T-helper 2 cell treated with Interferon-gamma antibody and Interleukin-4, amounts not matched to agents 5 μg/mL and 100 μg/mL, for 36 hours (primary cell): ENCODE measurements at regions not wholly inside any gene's neighbourhood (a gene's known extent, or its start where the extent isn't known, plus 50 kb on each side); places are given as distances from the start of the nearest gene placed in this dataset.

Source experiments
- DNase-seq: peaks from one replicate; pipeline ENCODE4 v3.0.0; 2021; ENCODE audit warnings: low spot score
- H3K27ac Mint-ChIP-seq: one replicate; pipeline ENCODE4 v1.8.0; 2021; ENCODE audit warnings: mild to moderate bottlenecking, mixed read lengths
- H3K27me3 Mint-ChIP-seq: one replicate; pipeline ENCODE4 v1.8.0; 2021; ENCODE audit warnings: low read depth, mixed read lengths
- H3K36me3 Mint-ChIP-seq: one replicate; pipeline ENCODE4 v1.8.0; 2021; ENCODE audit warnings: low read depth, mixed read lengths
- H3K4me1 Mint-ChIP-seq: one replicate; pipeline ENCODE4 v1.8.0; 2021; ENCODE audit warnings: low read depth, mixed read lengths
- H3K4me3 Mint-ChIP-seq: one replicate; pipeline ENCODE4 v1.8.0; 2022; ENCODE audit warnings: mild to moderate bottlenecking, moderate library complexity, mixed read lengths
- H3K9me3 Mint-ChIP-seq: one replicate; pipeline ENCODE4 v1.8.0; 2021; ENCODE audit warnings: mixed read lengths

DNA sequence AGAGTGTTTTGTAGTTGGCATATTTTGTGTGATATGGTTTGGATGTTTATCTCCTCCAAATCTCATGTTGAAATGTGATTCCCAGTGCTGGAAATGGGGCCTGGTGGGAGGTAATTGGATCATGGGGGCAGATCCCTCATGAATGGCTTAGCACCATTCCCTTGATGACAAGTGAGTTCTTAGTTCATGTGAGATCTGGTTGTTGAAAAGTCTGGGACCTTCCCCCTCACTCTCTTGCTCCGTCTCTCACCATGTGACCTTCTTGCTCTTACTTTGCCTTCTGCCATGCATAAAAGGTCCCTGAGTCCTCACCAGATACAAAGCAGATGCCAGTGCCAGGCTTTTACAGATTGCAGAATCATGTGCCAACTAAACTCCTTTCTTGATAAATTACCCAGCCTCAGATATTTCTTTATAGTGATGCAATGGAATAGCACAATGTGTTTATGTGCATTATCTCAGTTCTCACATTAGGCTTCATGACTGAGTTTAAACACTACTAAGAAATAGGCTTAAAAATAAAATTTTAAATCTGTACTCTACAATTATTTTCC is 1348.8 kb downstream of the STIM2 start:
- no peak overlapping the region for H3K27ac Mint-ChIP-seq
- no peaks in the 10 kb centered on the region for H3K27me3 Mint-ChIP-seq
- no peak overlapping the region for H3K4me3 Mint-ChIP-seq
- H3K9me3 Mint-ChIP-seq = peaks cover 35% of the 10 kb centered on the region
- no peaks in the 10 kb centered on the region for H3K36me3 Mint-ChIP-seq
- no peak for DNase-seq
- H3K4me1 Mint-ChIP-seq = no peaks in the 10 kb centered on the region

DNA sequence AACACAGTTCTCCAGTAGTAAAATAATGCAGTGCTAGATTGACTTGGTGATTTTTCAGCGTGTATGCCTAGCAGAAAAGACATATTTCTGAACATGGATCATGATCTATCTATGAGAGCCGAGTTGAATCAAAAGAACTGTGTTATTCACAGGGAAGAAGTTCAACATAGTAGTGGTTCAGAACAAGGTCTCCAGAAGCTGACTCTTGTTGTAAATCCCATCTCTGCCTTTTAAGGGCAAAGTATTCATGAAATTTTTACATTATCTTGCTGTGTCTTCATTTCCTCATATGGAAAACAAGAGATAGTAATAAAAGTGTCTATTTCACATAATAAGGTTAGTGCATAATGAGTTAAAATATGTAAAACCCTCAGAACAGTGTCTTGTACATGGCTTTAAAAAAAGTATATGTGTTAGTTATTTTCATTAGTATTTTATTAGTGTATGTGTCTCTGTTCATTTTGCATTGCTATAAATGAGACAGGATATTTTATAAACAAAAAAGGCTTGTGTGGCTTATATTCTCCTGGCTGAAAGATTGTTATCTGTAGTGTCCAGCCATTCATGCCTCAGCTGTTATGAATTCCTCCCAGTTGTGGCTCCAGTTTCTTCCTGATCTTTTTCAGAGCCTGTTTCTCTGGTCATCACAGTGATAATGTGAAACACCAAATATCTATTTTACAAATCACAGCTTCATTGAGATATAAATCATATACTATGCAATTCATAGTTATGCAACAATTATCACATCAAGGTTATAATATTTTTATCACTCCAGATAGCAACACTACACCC is 1351.2 kb downstream of the STIM2 start:
- no peaks in the 10 kb centered on the region for H3K27me3 Mint-ChIP-seq
- H3K4me1 Mint-ChIP-seq = no peaks in the 10 kb centered on the region
- no peaks in the 10 kb centered on the region for H3K36me3 Mint-ChIP-seq
- H3K4me3 Mint-ChIP-seq = no peak overlapping the region
- DNase-seq = no peak
- H3K27ac Mint-ChIP-seq = no peak overlapping the region
- H3K9me3 Mint-ChIP-seq = peaks cover 24% of the 10 kb centered on the region

DNA sequence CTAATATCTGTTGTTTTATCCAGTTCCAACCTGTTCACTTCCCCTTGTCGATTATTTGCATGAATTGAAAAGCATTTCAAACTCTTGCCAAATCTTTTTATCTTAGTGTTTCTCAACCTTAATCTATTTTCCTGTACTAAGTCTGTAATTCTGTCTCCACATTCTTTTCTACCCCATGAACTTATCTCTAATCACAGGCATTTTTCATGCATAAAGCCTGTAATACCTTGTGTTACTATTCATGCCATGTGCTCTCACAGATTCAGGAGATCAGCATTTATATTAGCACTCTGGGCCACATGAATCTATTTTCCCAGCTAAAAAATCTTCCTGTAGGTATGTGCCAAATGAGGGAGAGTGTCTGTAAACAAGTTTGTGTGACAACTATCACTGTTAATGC is 1360.9 kb downstream of the STIM2 start:
- Mint-ChIP-seq H3K27me3 (no peaks in the 10 kb centered on the region), H3K36me3 (no peaks in the 10 kb centered on the region), H3K27ac (no peak overlapping the region), H3K9me3 (peaks cover 9% of the 10 kb centered on the region), H3K4me3 (no peak overlapping the region), H3K4me1 (no peaks in the 10 kb centered on the region)
- DNase-seq = no peak

DNA sequence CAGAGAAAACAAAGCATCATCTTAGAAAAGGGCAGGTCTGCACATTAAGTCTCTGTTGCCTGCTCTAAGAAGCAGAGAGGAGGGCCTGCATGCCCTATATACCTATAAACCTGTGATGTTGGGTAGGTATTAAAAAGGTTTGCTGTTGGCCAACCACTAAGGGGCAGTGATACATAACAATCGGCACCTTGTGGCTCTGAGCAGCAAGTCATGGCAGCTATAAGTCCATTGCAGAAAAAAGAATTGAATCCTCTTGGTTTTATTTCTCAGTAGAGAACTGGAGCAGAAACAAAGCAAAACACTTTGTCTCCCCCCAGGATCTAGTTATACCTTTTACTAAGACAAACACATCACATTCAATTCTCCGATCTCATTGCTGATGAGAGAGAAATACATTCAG is 1364.4 kb downstream of the STIM2 start:
- no peaks in the 10 kb centered on the region for H3K4me1 Mint-ChIP-seq
- H3K27me3 Mint-ChIP-seq = no peaks in the 10 kb centered on the region
- no peak overlapping the region for H3K4me3 Mint-ChIP-seq
- no peaks in the 10 kb centered on the region for H3K36me3 Mint-ChIP-seq
- H3K9me3 Mint-ChIP-seq = peaks cover 8% of the 10 kb centered on the region
- DNase-seq = no peak
- H3K27ac Mint-ChIP-seq = no peak overlapping the region

DNA sequence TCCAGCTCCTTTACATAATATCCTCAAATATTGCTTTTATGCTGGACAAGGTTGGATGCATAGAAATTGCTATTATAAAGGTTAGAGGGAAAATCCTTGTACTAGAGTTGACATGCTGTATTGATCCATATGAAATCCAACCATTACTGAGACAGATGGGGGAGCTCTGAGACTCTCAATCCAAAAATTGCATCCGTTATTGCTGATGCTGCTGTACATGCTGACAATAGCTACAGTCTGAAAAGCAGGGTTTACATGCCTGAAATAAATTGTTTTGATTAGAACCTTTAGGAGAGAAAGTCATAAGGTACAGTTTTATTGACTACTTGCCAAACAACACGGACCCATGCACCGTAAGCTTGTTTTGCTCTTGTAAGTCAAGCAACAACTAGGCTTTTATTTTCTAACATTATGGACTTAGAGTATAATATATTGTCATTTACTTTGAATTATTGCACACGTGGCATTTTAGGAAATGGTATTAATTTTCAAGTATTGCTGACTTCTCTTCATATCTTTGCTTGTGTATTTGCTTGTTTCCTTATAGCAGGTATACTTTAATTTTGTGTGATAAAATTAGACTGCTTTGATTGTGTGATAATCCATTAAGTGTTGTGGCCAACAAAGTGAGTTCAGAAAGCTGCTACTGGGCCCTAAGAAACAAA is 1365.2 kb downstream of the STIM2 start:
- H3K27ac Mint-ChIP-seq = no peak overlapping the region
- H3K4me3 Mint-ChIP-seq = no peak overlapping the region
- no peaks in the 10 kb centered on the region for H3K36me3 Mint-ChIP-seq
- peaks cover 13% of the 10 kb centered on the region for H3K9me3 Mint-ChIP-seq
- H3K27me3 Mint-ChIP-seq = no peaks in the 10 kb centered on the region
- no peak for DNase-seq
- H3K4me1 Mint-ChIP-seq = no peaks in the 10 kb centered on the region

DNA sequence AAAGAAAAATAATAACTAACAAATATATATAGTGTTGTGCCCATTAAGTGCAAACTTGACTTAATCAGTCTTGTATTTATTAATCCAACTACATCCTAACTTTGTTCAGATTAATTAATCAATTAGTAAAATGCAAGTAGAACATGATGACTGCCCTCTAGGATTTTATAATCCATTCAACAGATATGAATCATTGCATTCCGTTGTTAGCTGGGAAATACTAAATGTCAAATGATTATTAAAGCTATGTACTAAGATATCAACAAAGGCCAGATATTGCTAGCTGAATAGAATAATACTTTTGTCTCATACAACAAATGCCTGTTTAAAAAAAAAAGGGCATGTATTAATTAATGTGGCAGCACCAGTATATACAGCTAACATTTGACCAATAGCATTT is 1366.3 kb downstream of the STIM2 start:
- Mint-ChIP-seq H3K27ac (no peak overlapping the region), H3K27me3 (no peaks in the 10 kb centered on the region), H3K4me3 (no peak overlapping the region), H3K9me3 (peaks cover 17% of the 10 kb centered on the region), H3K36me3 (no peaks in the 10 kb centered on the region), H3K4me1 (no peaks in the 10 kb centered on the region)
- no peak for DNase-seq

DNA sequence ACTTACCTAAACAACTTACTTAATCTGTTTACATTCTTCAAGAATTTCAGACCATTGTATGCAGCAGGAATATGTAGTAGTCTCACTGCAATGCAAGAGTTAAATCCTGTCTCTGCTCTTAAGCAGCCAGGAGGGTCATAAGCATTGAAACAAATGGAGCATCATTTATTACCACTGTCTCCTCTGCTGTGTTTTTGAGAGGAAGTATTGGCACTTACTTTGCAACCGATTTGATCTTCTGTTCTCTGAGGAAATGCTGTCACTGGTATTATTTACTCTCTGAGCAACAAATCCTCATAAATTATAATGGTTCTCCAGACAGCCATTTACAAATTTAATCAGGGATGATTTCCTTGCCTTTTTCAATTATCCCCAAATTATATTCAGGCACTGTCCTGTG is 1367.1 kb downstream of the STIM2 start:
- Mint-ChIP-seq H3K36me3 (no peaks in the 10 kb centered on the region), H3K27me3 (no peaks in the 10 kb centered on the region), H3K27ac (no peak overlapping the region), H3K9me3 (peaks cover 19% of the 10 kb centered on the region), H3K4me3 (no peak overlapping the region), H3K4me1 (no peaks in the 10 kb centered on the region)
- DNase-seq = no peak

DNA sequence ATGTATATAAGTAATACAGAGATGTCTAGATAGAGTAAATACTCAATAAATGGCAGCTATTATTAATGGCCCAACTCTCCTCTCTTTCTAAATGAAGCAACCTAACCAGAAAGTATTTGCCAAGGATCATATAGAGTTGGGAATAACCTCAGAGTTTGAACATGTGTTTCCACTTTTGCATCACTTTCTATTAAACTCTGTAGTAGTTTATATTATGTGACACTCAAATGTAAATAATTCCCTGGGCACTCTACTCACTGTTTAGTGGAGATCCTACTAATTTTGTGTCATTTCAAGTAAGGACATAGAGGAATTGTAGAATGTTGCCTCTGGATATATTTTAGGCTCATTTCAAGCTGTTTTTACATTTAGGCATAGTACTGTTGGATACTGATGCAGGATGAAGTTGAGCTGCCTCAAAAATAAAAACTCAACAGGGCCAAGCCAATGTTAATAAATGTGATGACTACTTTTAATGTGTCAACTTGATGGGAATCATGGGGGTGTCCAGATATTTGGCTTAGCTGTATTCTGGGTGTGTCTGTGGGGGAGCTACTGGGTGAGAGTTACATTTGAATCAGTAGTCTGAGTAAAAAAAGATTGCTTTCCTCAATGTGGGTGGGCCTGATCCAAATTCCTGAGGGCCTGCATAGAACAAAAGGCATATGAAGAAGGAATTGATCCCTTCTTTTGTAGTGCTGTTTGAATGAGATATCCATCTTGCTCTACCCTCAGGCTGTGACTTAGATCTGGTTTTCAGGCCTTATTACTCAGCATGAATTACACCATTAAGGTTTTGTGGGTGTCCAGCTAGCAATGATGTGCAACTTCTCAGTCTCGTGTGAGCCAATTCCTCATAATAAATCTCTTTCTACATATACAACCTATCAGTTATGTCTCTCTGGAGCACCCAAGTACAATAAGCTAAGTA is 1368.2 kb downstream of the STIM2 start:
- H3K36me3 Mint-ChIP-seq = no peaks in the 10 kb centered on the region
- H3K4me3 Mint-ChIP-seq = no peak overlapping the region
- no peak overlapping the region for H3K27ac Mint-ChIP-seq

DNA sequence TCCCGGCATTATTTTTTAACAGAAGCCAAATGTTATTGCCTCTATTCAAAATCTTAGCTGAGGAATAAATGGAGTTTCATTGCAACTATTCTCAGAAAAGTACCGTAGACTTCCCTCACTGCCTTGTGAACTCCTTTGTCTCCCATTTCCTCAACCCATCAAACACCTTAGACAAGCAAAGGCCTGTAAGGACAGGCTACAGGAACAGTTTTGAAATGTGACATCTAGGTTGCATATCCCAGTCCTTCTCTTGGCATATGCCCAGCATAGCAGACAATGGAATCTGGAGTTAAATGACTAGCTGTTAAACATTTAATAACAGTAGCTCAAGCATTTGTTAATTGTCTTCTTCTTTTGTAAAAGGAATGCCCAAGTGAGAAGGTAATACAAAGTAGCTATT is 1371.7 kb downstream of the STIM2 start:
- Mint-ChIP-seq H3K4me1 (no peaks in the 10 kb centered on the region), H3K36me3 (no peaks in the 10 kb centered on the region), H3K27me3 (no peaks in the 10 kb centered on the region), H3K27ac (no peak overlapping the region), H3K9me3 (peaks cover 27% of the 10 kb centered on the region), H3K4me3 (no peak overlapping the region)
- DNase-seq = no peak

More for the DNA sequence above, 1368.2 kb downstream of the STIM2 start:
- no peak for DNase-seq
- H3K27me3 Mint-ChIP-seq = no peaks in the 10 kb centered on the region
- H3K4me1 Mint-ChIP-seq = no peaks in the 10 kb centered on the region
- peaks cover 16% of the 10 kb centered on the region for H3K9me3 Mint-ChIP-seq

DNA sequence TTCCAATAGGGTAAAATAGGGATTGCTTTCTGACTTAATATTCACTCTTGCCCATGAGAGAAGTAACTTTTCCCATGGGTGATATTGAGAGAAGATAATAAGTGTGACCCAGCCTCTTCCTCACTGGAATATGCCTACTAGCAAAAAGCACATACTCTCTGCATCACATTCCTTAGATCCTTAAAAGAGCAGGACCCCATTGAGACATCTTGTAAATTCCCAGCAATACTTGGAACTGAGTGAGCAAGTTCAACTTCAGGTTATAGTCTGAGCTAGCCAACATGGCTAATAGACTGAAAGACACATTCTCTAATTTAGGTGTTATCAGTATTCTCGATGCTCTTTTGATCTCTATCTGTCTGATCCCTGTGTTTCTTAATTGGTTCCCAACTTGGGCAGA is 1372.3 kb downstream of the STIM2 start:
- no peak overlapping the region for H3K4me3 Mint-ChIP-seq
- DNase-seq = no peak
- no peak overlapping the region for H3K27ac Mint-ChIP-seq
- no peaks in the 10 kb centered on the region for H3K27me3 Mint-ChIP-seq
- no peaks in the 10 kb centered on the region for H3K36me3 Mint-ChIP-seq
- H3K9me3 Mint-ChIP-seq = peaks cover 27% of the 10 kb centered on the region
- H3K4me1 Mint-ChIP-seq = no peaks in the 10 kb centered on the region

DNA sequence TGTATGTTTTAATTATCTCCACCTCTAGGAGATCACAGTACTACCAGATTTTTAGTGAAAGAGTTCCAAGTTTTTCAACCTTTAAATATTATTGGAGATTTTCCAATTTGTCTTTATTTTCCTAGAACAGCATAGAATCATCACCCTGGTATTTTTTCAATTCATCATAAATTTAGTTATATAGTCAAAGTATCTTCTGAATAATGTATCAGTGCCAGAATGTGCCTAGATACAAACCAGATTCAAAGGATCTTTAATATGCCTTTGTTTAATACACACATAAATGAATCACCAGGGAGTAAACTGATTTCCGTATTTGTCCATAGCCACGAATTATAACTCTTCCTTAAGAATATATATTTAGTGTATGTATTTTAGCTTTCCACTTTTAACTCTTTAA is 1373.1 kb downstream of the STIM2 start:
- Mint-ChIP-seq H3K36me3 (no peaks in the 10 kb centered on the region), H3K27ac (no peak overlapping the region), H3K27me3 (no peaks in the 10 kb centered on the region), H3K9me3 (peaks cover 27% of the 10 kb centered on the region), H3K4me1 (no peaks in the 10 kb centered on the region), H3K4me3 (no peak overlapping the region)
- no peak for DNase-seq

DNA sequence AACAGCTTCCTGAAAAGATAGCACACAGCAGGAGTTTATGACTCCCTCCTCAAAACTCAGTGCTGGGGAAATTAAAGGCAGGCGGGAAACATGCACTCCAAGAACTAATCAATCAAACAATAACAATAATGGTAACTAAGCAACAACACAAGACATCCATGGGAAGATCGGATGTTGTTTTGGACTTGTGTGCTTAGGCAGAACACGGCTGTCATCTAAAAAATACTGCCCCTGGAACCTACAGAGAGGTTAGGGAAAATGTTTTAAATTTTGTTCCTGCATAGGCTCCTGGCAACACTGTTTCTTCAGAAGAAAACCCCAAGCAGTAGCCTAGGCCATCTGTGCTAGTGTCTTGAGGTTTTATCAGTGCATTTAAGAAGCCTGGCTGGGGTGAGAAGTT is 1378.2 kb downstream of the STIM2 start:
- Mint-ChIP-seq H3K9me3 (peaks cover 11% of the 10 kb centered on the region), H3K27ac (no peak overlapping the region)

DNA sequence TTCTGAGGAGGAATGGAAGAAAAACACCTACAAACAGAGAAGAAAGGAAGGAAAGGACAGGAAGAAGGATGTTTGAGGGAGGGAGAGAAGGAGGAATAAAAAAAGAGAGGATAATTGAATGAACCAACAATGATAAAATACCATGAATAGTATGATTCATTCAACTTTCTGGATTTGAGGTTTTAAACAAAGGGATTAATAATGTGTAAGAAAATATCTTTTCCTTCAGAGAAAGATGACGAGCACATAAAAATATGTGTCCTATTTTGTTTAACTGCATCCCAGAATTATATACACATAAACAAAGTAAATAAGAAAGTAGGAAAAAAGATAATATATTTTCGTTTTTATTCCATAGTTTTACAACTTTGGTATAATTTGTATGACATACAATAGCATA is 1380.4 kb downstream of the STIM2 start:
- H3K4me3 Mint-ChIP-seq = no peak overlapping the region
- no peaks in the 10 kb centered on the region for H3K27me3 Mint-ChIP-seq
- peaks cover 8% of the 10 kb centered on the region for H3K9me3 Mint-ChIP-seq
- H3K27ac Mint-ChIP-seq = no peak overlapping the region
- H3K36me3 Mint-ChIP-seq = no peaks in the 10 kb centered on the region
- H3K4me1 Mint-ChIP-seq = no peaks in the 10 kb centered on the region
- DNase-seq = no peak

More for the DNA sequence above, 1378.2 kb downstream of the STIM2 start:
- Mint-ChIP-seq H3K36me3 (no peaks in the 10 kb centered on the region), H3K4me3 (no peak overlapping the region), H3K4me1 (no peaks in the 10 kb centered on the region), H3K27me3 (no peaks in the 10 kb centered on the region)
- DNase-seq = no peak

DNA sequence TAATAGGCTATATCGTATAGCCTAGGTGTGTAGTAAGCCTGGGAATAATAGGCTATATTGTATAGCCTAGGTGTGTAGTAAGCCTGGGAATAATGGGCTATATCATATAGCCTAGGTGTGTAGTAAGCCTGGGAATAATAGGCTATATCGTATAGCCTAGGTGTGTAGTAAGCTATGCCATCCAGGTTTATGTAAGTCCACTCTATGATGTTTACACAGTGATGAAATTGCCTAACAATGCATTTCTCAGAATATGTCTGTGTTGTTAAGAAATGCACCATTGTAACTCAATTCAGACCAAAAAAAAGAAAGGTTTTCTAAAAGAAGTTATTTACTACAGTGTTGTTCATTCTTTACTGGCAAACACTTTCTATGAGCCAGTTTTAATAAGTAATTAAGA is 1387.2 kb downstream of the STIM2 start:
- no peaks in the 10 kb centered on the region for H3K36me3 Mint-ChIP-seq
- DNase-seq = no peak
- H3K4me1 Mint-ChIP-seq = no peaks in the 10 kb centered on the region
- peaks cover 16% of the 10 kb centered on the region for H3K9me3 Mint-ChIP-seq
- no peak overlapping the region for H3K27ac Mint-ChIP-seq
- H3K4me3 Mint-ChIP-seq = no peak overlapping the region
- H3K27me3 Mint-ChIP-seq = no peaks in the 10 kb centered on the region
